ENCODE measurements at regions not wholly inside any gene's neighbourhood (a gene's known extent, or its start where the extent isn't known, plus 50 kb on each side); places are given as distances from the start of the nearest gene placed in this dataset.

- TF ChIP-seq POLR2A (IDR thresholded peaks at IDR 0.05; ENCODE audit: control extremely low read depth in 1 of 2, low read depth in 2 of 2, low read length in 2 of 2) (no peak), EZH2 (IDR thresholded peaks at IDR 0.05; ENCODE audit: low read depth, low read length, severe bottlenecking) (no peak), SP1 (IDR thresholded peaks at IDR 0.05; ENCODE audit: low read depth, low read length) (no peak), GABPA (IDR thresholded peaks at IDR 0.05; ENCODE audit: borderline replicate concordance, insufficient read depth, low read length) (no peak), EP300 (IDR thresholded peaks at IDR 0.05; ENCODE audit: borderline replicate concordance in 1 of 2, low read depth in 2 of 2, low read length in 2 of 2) (no peak), SIN3A (conservative IDR thresholded peaks at IDR 0.05 in 1 of 2, IDR thresholded peaks at IDR 0.05 in 1 of 2; ENCODE audit: low read depth in 1 of 2, low read length in 2 of 2) (no peak), E2F6 (IDR thresholded peaks at IDR 0.05) (no peak), CREB1 (IDR thresholded peaks at IDR 0.05) (no peak), CTCF (IDR thresholded peaks at IDR 0.05; ENCODE audit: control extremely low read depth in 1 of 3, insufficient read depth in 1 of 3, low read depth in 1 of 3, low read length in 3 of 3) (no peak), YY1 (IDR thresholded peaks at IDR 0.05; ENCODE audit: low read depth, low read length) (no peak), JUND (IDR thresholded peaks at IDR 0.05; ENCODE audit: low read length) (no peak), RXRA (IDR thresholded peaks at IDR 0.05; ENCODE audit: insufficient read depth, low read depth, low read length) (no peak), CEBPB (IDR thresholded peaks at IDR 0.05; ENCODE audit: low read depth, low read length) (no peak)
Measured at GRCh38 chr1:113253187-113253586, 137.1 kb upstream of the MAGI3 start.

All from H1 (cell line).